ENCODE measurements at regions not wholly inside any gene's neighbourhood (a gene's known extent, or its start where the extent isn't known, plus 50 kb on each side); places are given as distances from the start of the nearest gene placed in this dataset.

GRCh38 chr5:164203581-164204225 lies 698.3 kb downstream of the MAT2B start:
- TF ChIP-seq POLR2A (IDR thresholded peaks at IDR 0.05; ENCODE audit: low read length) (no peak), GATA1 (IDR thresholded peaks at IDR 0.05; ENCODE audit: low read depth, low read length) (no peak)
